ENCODE measurements at regions not wholly inside any gene's neighbourhood (a gene's known extent, or its start where the extent isn't known, plus 50 kb on each side); places are given as distances from the start of the nearest gene placed in this dataset.

DNA sequence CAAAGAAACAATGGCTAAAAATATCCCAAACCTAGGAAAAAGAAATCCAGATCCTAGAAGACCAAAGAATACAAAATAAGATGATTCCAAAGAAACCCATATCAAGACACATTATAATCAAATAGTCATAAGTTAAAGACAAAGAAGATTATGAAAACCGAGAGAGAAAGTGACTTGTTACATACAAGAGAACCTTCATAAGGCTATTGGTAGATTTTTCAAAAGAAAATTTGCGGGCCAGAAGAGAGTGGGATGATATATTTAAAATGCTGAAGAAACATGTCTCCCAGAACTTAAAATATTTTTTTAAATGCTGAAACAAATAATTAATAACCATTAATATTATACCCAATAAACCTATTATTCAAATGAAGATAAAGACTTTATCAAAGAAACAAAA, 687.3 kb downstream of the TLE4 start (continued):
- TF ChIP-seq, protein P1, sequence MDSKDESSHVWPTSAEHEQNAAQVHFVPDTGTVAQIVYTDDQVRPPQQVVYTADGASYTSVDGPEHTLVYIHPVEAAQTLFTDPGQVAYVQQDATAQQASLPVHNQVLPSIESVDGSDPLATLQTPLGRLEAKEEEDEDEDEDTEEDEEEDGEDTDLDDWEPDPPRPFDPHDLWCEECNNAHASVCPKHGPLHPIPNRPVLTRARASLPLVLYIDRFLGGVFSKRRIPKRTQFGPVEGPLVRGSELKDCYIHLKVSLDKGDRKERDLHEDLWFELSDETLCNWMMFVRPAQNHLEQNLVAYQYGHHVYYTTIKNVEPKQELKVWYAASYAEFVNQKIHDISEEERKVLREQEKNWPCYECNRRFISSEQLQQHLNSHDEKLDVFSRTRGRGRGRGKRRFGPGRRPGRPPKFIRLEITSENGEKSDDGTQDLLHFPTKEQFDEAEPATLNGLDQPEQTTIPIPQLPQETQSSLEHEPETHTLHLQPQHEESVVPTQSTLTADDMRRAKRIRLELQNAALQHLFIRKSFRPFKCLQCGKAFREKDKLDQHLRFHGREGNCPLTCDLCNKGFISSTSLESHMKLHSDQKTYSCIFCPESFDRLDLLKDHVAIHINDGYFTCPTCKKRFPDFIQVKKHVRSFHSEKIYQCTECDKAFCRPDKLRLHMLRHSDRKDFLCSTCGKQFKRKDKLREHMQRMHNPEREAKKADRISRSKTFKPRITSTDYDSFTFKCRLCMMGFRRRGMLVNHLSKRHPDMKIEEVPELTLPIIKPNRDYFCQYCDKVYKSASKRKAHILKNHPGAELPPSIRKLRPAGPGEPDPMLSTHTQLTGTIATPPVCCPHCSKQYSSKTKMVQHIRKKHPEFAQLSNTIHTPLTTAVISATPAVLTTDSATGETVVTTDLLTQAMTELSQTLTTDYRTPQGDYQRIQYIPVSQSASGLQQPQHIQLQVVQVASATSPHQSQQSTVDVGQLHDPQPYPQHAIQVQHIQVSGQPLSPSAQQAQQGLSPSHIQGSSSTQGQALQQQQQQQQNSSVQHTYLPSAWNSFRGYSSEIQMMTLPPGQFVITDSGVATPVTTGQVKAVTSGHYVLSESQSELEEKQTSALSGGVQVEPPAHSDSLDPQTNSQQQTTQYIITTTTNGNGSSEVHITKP (IDR thresholded peaks at IDR 0.05; ENCODE audit: partially characterized antibody): no peak
- TF ChIP-seq ZNF695 (CRISPR knock-in tag; IDR thresholded peaks at IDR 0.05) (no peak), POLR2AphosphoS5 (IDR thresholded peaks at IDR 0.05; ENCODE audit: control insufficient read depth, insufficient read depth, low read depth, low read length) (no peak), TEAD1 (CRISPR knock-in tag; IDR thresholded peaks at IDR 0.05) (no peak), HEY1 (CRISPR knock-in tag; IDR thresholded peaks at IDR 0.05; ENCODE audit: borderline replicate concordance) (no peak), MTA2 (IDR thresholded peaks at IDR 0.05; ENCODE audit: low read depth) (no peak), ILF3 (IDR thresholded peaks at IDR 0.05; ENCODE audit: borderline replicate concordance) (no peak)

DNA sequence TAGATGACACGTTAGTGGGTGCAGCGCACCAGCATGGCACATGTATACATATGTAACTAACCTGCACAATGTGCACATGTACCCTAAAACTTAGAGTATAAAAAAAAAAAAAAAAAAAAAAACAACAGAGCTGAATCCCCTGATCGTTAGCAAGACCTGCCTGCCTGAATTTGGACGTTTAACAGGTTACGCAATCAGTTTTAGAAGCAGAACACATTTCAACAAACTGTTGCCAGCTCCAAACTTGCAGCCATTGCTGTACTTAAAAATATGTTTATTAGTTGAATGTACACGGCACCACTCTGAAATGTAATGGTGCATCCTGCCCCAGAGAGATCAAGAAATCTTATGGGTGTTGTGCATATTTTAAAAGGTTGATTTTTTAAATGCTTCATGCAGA, 680.0 kb downstream of the TLE4 start:
- WGBS (ENCODE audit: insufficient coverage, low coverage, missing lambda C conversion rate): 3% methylated on average over 4 of the region's 6 CpGs
- H3K4me1 ChIP-seq (replicated peaks in 1 of 2; ENCODE audit: control insufficient read depth in 2 of 2, insufficient read depth in 2 of 2, low read length in 2 of 2): no peaks in the 10 kb centered on the region

More for the DNA sequence above, 680.0 kb downstream of the TLE4 start:
- BruUV-seq (replicated peaks): no TSS peak
- CTCF ChIA-PET (ENCODE audit: low intra/inter-chr PET ratio): no interaction called here
- TF ChIP-seq NCOA6 (IDR thresholded peaks at IDR 0.05) (no peak), POLR2AphosphoS5 (IDR thresholded peaks at IDR 0.05; ENCODE audit: control insufficient read depth, insufficient read depth, low read depth, low read length) (no peak)
- TF ChIP-seq, protein P2, sequence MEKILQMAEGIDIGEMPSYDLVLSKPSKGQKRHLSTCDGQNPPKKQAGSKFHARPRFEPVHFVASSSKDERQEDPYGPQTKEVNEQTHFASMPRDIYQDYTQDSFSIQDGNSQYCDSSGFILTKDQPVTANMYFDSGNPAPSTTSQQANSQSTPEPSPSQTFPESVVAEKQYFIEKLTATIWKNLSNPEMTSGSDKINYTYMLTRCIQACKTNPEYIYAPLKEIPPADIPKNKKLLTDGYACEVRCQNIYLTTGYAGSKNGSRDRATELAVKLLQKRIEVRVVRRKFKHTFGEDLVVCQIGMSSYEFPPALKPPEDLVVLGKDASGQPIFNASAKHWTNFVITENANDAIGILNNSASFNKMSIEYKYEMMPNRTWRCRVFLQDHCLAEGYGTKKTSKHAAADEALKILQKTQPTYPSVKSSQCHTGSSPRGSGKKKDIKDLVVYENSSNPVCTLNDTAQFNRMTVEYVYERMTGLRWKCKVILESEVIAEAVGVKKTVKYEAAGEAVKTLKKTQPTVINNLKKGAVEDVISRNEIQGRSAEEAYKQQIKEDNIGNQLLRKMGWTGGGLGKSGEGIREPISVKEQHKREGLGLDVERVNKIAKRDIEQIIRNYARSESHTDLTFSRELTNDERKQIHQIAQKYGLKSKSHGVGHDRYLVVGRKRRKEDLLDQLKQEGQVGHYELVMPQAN (IDR thresholded peaks at IDR 0.05; ENCODE audit: borderline replicate concordance): no peak
- TF ChIP-seq, protein P3, sequence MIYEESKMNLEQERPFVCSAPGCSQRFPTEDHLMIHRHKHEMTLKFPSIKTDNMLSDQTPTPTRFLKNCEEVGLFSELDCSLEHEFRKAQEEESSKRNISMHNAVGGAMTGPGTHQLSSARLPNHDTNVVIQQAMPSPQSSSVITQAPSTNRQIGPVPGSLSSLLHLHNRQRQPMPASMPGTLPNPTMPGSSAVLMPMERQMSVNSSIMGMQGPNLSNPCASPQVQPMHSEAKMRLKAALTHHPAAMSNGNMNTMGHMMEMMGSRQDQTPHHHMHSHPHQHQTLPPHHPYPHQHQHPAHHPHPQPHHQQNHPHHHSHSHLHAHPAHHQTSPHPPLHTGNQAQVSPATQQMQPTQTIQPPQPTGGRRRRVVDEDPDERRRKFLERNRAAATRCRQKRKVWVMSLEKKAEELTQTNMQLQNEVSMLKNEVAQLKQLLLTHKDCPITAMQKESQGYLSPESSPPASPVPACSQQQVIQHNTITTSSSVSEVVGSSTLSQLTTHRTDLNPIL (CRISPR knock-in tag; IDR thresholded peaks at IDR 0.05): no peak
- Histone ChIP-seq H3K9ac (ENCODE audit: insufficient read depth in 1 of 2, low read depth in 2 of 2, low read length in 2 of 2) (no peak overlapping the region), H3K9me3 (replicated peaks; ENCODE audit: control insufficient read depth, insufficient read depth, low read depth, low read length) (no peaks in the 10 kb centered on the region), H3K4me3 (no peak overlapping the region), H3K27me3 (ENCODE audit: control insufficient read depth in 2 of 2, insufficient read depth in 2 of 2, low read length in 2 of 2) (no peaks in the 10 kb centered on the region), H3K36me3 (ENCODE audit: control insufficient read depth, insufficient read depth, low read length) (no peaks in the 10 kb centered on the region), H2AFZ (ENCODE audit: low read depth, low read length) (no peak overlapping the region), H3K4me2 (ENCODE audit: insufficient read depth, low read length) (no peak overlapping the region), H3K79me2 (ENCODE audit: control insufficient read depth, insufficient read depth, low read length) (no peaks in the 10 kb centered on the region), H3K27ac (ENCODE audit: extremely low read depth, low read depth, low read length) (no peak overlapping the region), H4K20me1 (replicated peaks; ENCODE audit: control insufficient read depth, insufficient read depth, low read length) (no peaks in the 10 kb centered on the region), H3K9me1 (ENCODE audit: control insufficient read depth, insufficient read depth, low read length) (no peaks in the 10 kb centered on the region)
- ATAC-seq (no peak), FAIRE-seq (no peak), DNase-seq (ENCODE audit: extremely low read depth in 1 of 4, low spot score in 3 of 4) (no peak)
- POLR2A ChIA-PET: no interaction called here
- in situ Hi-C loops (cut with MboI): no loop called here
- intact Hi-C loops (cut with micrococcal nuclease): no loop called here
